ENCODE measurements at regions not wholly inside any gene's neighbourhood (a gene's known extent, or its start where the extent isn't known, plus 50 kb on each side); places are given as distances from the start of the nearest gene placed in this dataset.

DNA sequence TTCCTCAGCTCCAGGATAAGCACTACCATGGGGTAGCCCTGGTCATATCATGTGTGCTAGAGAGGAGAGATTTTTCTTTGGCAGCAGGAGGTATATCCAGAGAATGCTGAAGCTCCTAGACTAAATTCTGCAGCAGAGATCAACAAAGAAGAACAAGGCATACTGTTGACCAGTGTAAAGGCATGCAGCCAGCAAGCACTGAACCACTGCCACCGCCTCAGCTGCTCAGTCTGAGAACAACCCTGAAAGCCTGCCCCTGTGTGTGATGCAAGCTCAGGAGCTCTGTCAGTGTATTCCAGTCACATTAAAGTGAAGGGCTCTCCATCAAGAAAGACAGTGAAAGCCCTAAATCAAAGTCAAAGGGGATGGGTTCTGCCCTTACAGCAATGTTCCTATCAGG lies 439.5 kb upstream of the CD180 start:
- TF ChIP-seq, protein P1, sequence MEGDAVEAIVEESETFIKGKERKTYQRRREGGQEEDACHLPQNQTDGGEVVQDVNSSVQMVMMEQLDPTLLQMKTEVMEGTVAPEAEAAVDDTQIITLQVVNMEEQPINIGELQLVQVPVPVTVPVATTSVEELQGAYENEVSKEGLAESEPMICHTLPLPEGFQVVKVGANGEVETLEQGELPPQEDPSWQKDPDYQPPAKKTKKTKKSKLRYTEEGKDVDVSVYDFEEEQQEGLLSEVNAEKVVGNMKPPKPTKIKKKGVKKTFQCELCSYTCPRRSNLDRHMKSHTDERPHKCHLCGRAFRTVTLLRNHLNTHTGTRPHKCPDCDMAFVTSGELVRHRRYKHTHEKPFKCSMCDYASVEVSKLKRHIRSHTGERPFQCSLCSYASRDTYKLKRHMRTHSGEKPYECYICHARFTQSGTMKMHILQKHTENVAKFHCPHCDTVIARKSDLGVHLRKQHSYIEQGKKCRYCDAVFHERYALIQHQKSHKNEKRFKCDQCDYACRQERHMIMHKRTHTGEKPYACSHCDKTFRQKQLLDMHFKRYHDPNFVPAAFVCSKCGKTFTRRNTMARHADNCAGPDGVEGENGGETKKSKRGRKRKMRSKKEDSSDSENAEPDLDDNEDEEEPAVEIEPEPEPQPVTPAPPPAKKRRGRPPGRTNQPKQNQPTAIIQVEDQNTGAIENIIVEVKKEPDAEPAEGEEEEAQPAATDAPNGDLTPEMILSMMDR (IDR thresholded peaks at IDR 0.05), result no peak
- TF ChIP-seq EZH2 (IDR thresholded peaks at IDR 0.05; ENCODE audit: borderline replicate concordance, insufficient read depth, low read depth, low read length, poor library complexity, severe bottlenecking), result no peak

Measured in B cell (primary cell).